GM21529 (cell line): ENCODE measurements at regions not wholly inside any gene's neighbourhood (a gene's known extent, or its start where the extent isn't known, plus 50 kb on each side); places are given as distances from the start of the nearest gene placed in this dataset.

Experiments
- ATAC-seq: cut with Tn5 transposase; IDR thresholded peaks from one replicate; pipeline ENCODE4 v1.9.1; 2021; ENCODE audit not compliant: unreplicated experiment

GRCh38 chr14:98022541-98023520, 1225.6 kb downstream of the VRK1 start:
- no peak for ATAC-seq

GRCh38 chr14:98028162-98028561, 1231.0 kb downstream of the VRK1 start:
- no peak for ATAC-seq

GRCh38 chr14:98035396-98035795, 1236.6 kb downstream of the BCL11B start:
- ATAC-seq, result no peak

- ATAC-seq, result no peak
Observed at GRCh38 chr14:98037831-98038230, 1234.2 kb downstream of the BCL11B start.

GRCh38 chr14:98056946-98057345, 1215.1 kb downstream of the BCL11B start:
- ATAC-seq, result no peak

- no peak for ATAC-seq
Observed at GRCh38 chr14:98059106-98059505, 1212.9 kb downstream of the BCL11B start.

- ATAC-seq, result no peak
Observed at GRCh38 chr14:98062083-98062482, 1209.9 kb downstream of the BCL11B start.

- no peak for ATAC-seq
Observed at GRCh38 chr14:98069712-98070171, 1202.3 kb downstream of the BCL11B start.

- ATAC-seq, result no peak
Observed at GRCh38 chr14:98070536-98070935, 1201.5 kb downstream of the BCL11B start.

GRCh38 chr14:98074111-98074510, 1197.9 kb downstream of the BCL11B start:
- no peak for ATAC-seq

GRCh38 chr14:98077176-98077575, 1194.8 kb downstream of the BCL11B start:
- no peak for ATAC-seq

- ATAC-seq, result no peak
Observed at GRCh38 chr14:98082833-98083232, 1189.2 kb downstream of the BCL11B start.

GRCh38 chr14:98085751-98086150, 1186.2 kb downstream of the BCL11B start:
- no peak for ATAC-seq

GRCh38 chr14:98093111-98093510, 1178.9 kb downstream of the BCL11B start:
- no peak for ATAC-seq

GRCh38 chr14:98099527-98099926, 1172.5 kb downstream of the BCL11B start:
- no peak for ATAC-seq

- no peak for ATAC-seq
Observed at GRCh38 chr14:98101323-98101722, 1170.7 kb downstream of the BCL11B start.

GRCh38 chr14:98103705-98104104, 1168.3 kb downstream of the BCL11B start:
- ATAC-seq, result no peak

- ATAC-seq, result no peak
Observed at GRCh38 chr14:98109326-98109725, 1162.7 kb downstream of the BCL11B start.

GRCh38 chr14:98112194-98112780, 1159.7 kb downstream of the BCL11B start:
- no peak for ATAC-seq

- ATAC-seq, result no peak
Observed at GRCh38 chr14:98114122-98114895, 1157.7 kb downstream of the BCL11B start.

GRCh38 chr14:98114946-98115345, 1157.1 kb downstream of the BCL11B start:
- ATAC-seq, result no peak
